ENCODE measurements at regions not wholly inside any gene's neighbourhood (a gene's known extent, or its start where the extent isn't known, plus 50 kb on each side); places are given as distances from the start of the nearest gene placed in this dataset.

DNA sequence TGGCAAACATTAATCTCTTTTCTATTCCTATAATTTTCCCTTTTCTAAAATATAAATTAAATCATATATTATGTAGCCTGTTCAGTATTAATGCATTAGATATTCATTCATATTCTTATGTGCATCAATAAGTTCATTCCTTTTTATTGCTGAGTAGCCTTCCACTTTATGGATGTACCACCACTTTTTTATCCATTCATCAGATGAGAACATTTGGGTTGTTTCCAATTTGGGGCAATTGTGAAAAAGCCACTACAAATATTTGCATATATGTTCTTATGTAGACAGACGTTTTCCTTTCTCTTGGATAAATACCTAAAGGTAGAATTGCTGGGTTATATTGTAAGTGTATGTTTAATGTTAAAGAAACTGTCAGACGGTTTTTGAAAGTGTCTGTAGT lies 79.4 kb upstream of the MAPK10 start:
- H3K27ac ChIP-seq (ENCODE audit: extremely low read length, insufficient read depth, low read length) = no peak overlapping the region
- WGBS (ENCODE audit: low lambda C conversion rate) = 2% methylated on average over 2 of the region's 2 CpGs
- H3K27me3 ChIP-seq (ENCODE audit: control insufficient read depth in 1 of 2, insufficient read depth in 2 of 2, low read length in 2 of 2) = no peaks in the 10 kb centered on the region; a peak in 1 of 5 replicates
- POLR2A ChIA-PET = no interaction called here
- H3K4me1 ChIP-seq (ENCODE audit: insufficient read depth, low read length) = no peaks in the 10 kb centered on the region
- H3K4me2 ChIP-seq (ENCODE audit: low read depth, low read length) = no peak overlapping the region
- in situ Hi-C loops (cut with HindIII; ENCODE audit: extremely low pct_ligation_motif_present, low pct_unique_long_range_greater_than_20kb) (no loop called here), intact Hi-C loops (cut with micrococcal nuclease; ENCODE audit: unreplicated experiment) (no loop called here)
- DNase-seq (ENCODE audit: low spot score) = no peak
- no peaks in the 10 kb centered on the region for H3K9me3 ChIP-seq (ENCODE audit: low read length)
- H3K4me3 ChIP-seq (replicated peaks in 1 of 3; ENCODE audit: insufficient read depth in 1 of 3, low read depth in 2 of 3, low read length in 3 of 3) = no peak overlapping the region
- no peaks in the 10 kb centered on the region for H4K20me1 ChIP-seq (ENCODE audit: insufficient read depth, low read length)
- H3K36me3 ChIP-seq (replicated peaks in 1 of 2; ENCODE audit: control insufficient read depth in 1 of 2, insufficient read depth in 2 of 2, low read length in 2 of 2) = no peaks in the 10 kb centered on the region
- TF ChIP-seq TEAD3 (CRISPR knock-in tag; optimal IDR thresholded peaks at IDR 0.05; ENCODE audit: borderline replicate concordance) = no peak
- TF ChIP-seq KLF13 (CRISPR knock-in tag; IDR thresholded peaks at IDR 0.05) = no peak
- no peak for TF ChIP-seq KDM4B (CRISPR knock-in tag; IDR thresholded peaks at IDR 0.05)
- no peak overlapping the region for H2AFZ ChIP-seq (ENCODE audit: low read length)
- ATAC-seq = no peak
- no TSS peak for BruUV-seq (replicated peaks)
- FAIRE-seq = no peak
- H3K9ac ChIP-seq (ENCODE audit: insufficient read depth, low read depth, low read length) = no peak overlapping the region
- no peaks in the 10 kb centered on the region for H3K79me2 ChIP-seq (ENCODE audit: insufficient read depth, low read length)
- CTCF ChIA-PET (ENCODE audit: low intra/inter-chr PET ratio, low total read pairs) = no interaction called here

DNA sequence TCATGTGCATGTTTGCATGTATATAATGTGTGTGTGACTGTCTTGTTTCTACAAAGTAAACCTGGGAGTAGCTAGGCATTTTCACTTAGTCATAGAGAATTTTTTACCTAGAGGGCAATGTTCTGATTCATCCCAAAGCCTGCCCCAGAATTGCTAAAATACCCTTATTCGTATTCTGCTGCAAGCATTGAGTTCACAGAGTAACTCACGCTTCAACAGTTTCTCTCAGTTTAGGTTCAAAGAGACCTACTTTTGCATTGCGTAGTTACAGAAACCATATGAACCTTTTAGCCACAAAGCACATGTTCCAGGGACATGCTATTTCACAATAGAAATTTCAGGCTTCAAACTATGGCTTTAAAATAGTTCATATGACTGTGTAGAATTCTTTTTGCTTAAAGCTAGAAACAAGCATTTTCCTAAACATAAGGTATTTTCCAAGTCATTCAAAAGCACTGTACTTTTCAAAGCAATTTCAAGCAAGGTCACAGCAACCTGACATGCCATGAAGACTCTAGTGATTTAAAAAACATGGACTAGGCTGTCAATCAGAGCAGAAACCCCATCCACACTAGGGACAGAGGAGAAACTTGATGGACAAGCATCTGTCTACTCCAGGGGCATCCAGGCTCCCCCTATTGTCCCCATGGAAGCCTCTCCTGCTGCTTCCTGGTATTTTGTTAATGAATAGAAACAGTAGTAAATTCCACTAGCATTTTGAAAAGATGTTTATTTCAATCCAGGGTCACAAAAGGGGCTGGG lies 81.5 kb upstream of the MAPK10 start:
- no peak overlapping the region for H3K4me2 ChIP-seq (ENCODE audit: low read depth, low read length)
- TF ChIP-seq ZNF264 (CRISPR knock-in tag; IDR thresholded peaks at IDR 0.05) (no peak), ZC3H4 (CRISPR knock-in tag; IDR thresholded peaks at IDR 0.05; ENCODE audit: borderline replicate concordance) (no peak), ZNF331 (CRISPR knock-in tag; IDR thresholded peaks at IDR 0.05) (no peak), TOPORS (CRISPR knock-in tag; IDR thresholded peaks at IDR 0.05) (no peak), STAT5B (CRISPR knock-in tag; IDR thresholded peaks at IDR 0.05) (no peak), SP140L (CRISPR knock-in tag; IDR thresholded peaks at IDR 0.05; ENCODE audit: borderline replicate concordance) (no peak), FIP1L1 (IDR thresholded peaks at IDR 0.05; ENCODE audit: borderline replicate concordance, insufficient read depth, low read depth, low read length) (no peak)
- TF ChIP-seq, protein P1, sequence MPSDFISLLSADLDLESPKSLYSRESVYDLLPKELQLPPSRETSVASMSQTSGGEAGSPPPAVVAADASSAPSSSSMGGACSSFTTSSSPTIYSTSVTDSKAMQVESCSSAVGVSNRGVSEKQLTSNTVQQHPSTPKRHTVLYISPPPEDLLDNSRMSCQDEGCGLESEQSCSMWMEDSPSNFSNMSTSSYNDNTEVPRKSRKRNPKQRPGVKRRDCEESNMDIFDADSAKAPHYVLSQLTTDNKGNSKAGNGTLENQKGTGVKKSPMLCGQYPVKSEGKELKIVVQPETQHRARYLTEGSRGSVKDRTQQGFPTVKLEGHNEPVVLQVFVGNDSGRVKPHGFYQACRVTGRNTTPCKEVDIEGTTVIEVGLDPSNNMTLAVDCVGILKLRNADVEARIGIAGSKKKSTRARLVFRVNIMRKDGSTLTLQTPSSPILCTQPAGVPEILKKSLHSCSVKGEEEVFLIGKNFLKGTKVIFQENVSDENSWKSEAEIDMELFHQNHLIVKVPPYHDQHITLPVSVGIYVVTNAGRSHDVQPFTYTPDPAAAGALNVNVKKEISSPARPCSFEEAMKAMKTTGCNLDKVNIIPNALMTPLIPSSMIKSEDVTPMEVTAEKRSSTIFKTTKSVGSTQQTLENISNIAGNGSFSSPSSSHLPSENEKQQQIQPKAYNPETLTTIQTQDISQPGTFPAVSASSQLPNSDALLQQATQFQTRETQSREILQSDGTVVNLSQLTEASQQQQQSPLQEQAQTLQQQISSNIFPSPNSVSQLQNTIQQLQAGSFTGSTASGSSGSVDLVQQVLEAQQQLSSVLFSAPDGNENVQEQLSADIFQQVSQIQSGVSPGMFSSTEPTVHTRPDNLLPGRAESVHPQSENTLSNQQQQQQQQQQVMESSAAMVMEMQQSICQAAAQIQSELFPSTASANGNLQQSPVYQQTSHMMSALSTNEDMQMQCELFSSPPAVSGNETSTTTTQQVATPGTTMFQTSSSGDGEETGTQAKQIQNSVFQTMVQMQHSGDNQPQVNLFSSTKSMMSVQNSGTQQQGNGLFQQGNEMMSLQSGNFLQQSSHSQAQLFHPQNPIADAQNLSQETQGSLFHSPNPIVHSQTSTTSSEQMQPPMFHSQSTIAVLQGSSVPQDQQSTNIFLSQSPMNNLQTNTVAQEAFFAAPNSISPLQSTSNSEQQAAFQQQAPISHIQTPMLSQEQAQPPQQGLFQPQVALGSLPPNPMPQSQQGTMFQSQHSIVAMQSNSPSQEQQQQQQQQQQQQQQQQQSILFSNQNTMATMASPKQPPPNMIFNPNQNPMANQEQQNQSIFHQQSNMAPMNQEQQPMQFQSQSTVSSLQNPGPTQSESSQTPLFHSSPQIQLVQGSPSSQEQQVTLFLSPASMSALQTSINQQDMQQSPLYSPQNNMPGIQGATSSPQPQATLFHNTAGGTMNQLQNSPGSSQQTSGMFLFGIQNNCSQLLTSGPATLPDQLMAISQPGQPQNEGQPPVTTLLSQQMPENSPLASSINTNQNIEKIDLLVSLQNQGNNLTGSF (CRISPR knock-in tag; IDR thresholded peaks at IDR 0.05) = no peak
- TF ChIP-seq, protein P2, sequence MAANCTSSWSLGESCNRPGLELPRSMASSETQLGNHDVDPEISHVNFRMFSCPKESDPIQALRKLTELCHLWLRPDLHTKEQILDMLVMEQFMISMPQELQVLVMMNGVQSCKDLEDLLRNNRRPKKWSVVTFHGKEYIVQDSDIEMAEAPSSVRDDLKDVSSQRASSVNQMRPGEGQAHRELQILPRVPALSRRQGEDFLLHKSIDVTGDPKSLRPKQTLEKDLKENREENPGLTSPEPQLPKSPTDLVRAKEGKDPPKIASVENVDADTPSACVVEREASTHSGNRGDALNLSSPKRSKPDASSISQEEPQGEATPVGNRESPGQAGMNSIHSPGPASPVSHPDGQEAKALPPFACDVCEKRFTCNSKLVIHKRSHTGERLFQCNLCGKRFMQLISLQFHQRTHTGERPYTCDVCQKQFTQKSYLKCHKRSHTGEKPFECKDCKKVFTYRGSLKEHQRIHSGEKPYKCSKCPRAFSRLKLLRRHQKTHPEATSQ (CRISPR knock-in tag; IDR thresholded peaks at IDR 0.05; ENCODE audit: borderline replicate concordance) = no peak

More for the DNA sequence above, 81.5 kb upstream of the MAPK10 start:
- ATAC-seq (no peak), DNase-seq (ENCODE audit: low spot score) (no peak), FAIRE-seq (no peak)
- H3K27ac ChIP-seq (ENCODE audit: extremely low read length, insufficient read depth, low read length) = no peak overlapping the region
- no peaks in the 10 kb centered on the region for H3K79me2 ChIP-seq (ENCODE audit: insufficient read depth, low read length)
- intact Hi-C loops (cut with micrococcal nuclease; ENCODE audit: unreplicated experiment) = no loop called here
- in situ Hi-C loops (cut with HindIII; ENCODE audit: extremely low pct_ligation_motif_present, low pct_unique_long_range_greater_than_20kb) = no loop called here
- no peak overlapping the region for H3K4me3 ChIP-seq (replicated peaks in 1 of 3; ENCODE audit: insufficient read depth in 1 of 3, low read depth in 2 of 3, low read length in 3 of 3)
- H3K27me3 ChIP-seq (ENCODE audit: control insufficient read depth in 1 of 2, insufficient read depth in 2 of 2, low read length in 2 of 2) = no peaks in the 10 kb centered on the region; a peak in 1 of 5 replicates
- no peaks in the 10 kb centered on the region for H3K9me3 ChIP-seq (ENCODE audit: low read length)
- no peak overlapping the region for H3K9ac ChIP-seq (ENCODE audit: insufficient read depth, low read depth, low read length)
- no peaks in the 10 kb centered on the region for H4K20me1 ChIP-seq (ENCODE audit: insufficient read depth, low read length)
- 3% methylated on average over 3 of the region's 3 CpGs for WGBS (ENCODE audit: low lambda C conversion rate)
- POLR2A ChIA-PET = no interaction called here
- no TSS peak for BruUV-seq (replicated peaks)
- H3K4me1 ChIP-seq (ENCODE audit: insufficient read depth, low read length) = no peaks in the 10 kb centered on the region
- no peak overlapping the region for H2AFZ ChIP-seq (ENCODE audit: low read length)
- CTCF ChIA-PET (ENCODE audit: low intra/inter-chr PET ratio, low total read pairs) = no interaction called here
- no peaks in the 10 kb centered on the region for H3K36me3 ChIP-seq (replicated peaks in 1 of 2; ENCODE audit: control insufficient read depth in 1 of 2, insufficient read depth in 2 of 2, low read length in 2 of 2)
